ENCODE measurements at regions not wholly inside any gene's neighbourhood (a gene's known extent, or its start where the extent isn't known, plus 50 kb on each side); places are given as distances from the start of the nearest gene placed in this dataset.
A peak's percentile ranks its signal among the peaks of the same experiment; 100 is the strongest.

GRCh38 chr2:12169721-12170120 is 423.3 kb downstream of the LPIN1 start:
- peak; percentile 58 to 79 for ATAC-seq
- intact Hi-C loops (cut with DNase I): loop anchor here (5.0 to 10.0 kb wide), 2 partner anchors 305 to 838 kb away; no protein-coding TSS in a partner anchor
- peak; percentile 62 for DNase-seq

GRCh38 chr2:12170121-12170520 is 423.7 kb downstream of the LPIN1 start:
- intact Hi-C loops (cut with DNase I): loop anchor here in 1 of 2 donors (10.0 kb wide), 1 partner anchor 305 kb away; no protein-coding TSS in a partner anchor
- ATAC-seq (peak in 1 of 2 donors; percentile 28), DNase-seq (no peak)

GRCh38 chr2:12173271-12173942 is 427.0 kb downstream of the LPIN1 start:
- DNase-seq (no peak), ATAC-seq (no peak)
- intact Hi-C loops (cut with DNase I): loop anchor here in 1 of 2 donors (10.0 kb wide), 1 partner anchor 309 kb away; no protein-coding TSS in a partner anchor

- DNase-seq: no peak
- intact Hi-C loops (cut with DNase I): loop anchor here in 1 of 2 donors (10.0 kb wide), 1 partner anchor 309 kb away; no protein-coding TSS in a partner anchor
- no peak for ATAC-seq
Measured at GRCh38 chr2:12173943-12174340, 427.5 kb downstream of the LPIN1 start.

- intact Hi-C loops (cut with DNase I): loop anchor here in 1 of 2 donors (10.0 kb wide), 1 partner anchor 311 kb away; no protein-coding TSS in a partner anchor
Measured at GRCh38 chr2:12175323-12175722, 428.9 kb downstream of the LPIN1 start.

GRCh38 chr2:12176623-12177454 is 430.4 kb downstream of the LPIN1 start:
- peak; percentile 43 for DNase-seq
- peak; percentile 62 to 91 for ATAC-seq
- intact Hi-C loops (cut with DNase I): loop anchor here in 1 of 2 donors (10.0 kb wide), 1 partner anchor 312 kb away; no protein-coding TSS in a partner anchor

More at GRCh38 chr2:12175323-12175722, 428.9 kb downstream of the LPIN1 start:
- ATAC-seq: no peak
- DNase-seq: no peak

GRCh38 chr2:12177455-12178288 is 431.2 kb downstream of the LPIN1 start:
- ATAC-seq (peak; percentile 37 to 76), DNase-seq (no peak)
- intact Hi-C loops (cut with DNase I): loop anchor here in 1 of 2 donors (10.0 kb wide), 1 partner anchor 313 kb away; no protein-coding TSS in a partner anchor

- intact Hi-C loops (cut with DNase I): loop anchor here in 1 of 2 donors (10.0 kb wide), 1 partner anchor 314 kb away; no protein-coding TSS in a partner anchor
- no peak for ATAC-seq
- DNase-seq: no peak
Measured at GRCh38 chr2:12178289-12179080, 432.1 kb downstream of the LPIN1 start.

GRCh38 chr2:12180031-12180430 is 433.6 kb downstream of the LPIN1 start:
- DNase-seq: no peak
- intact Hi-C loops (cut with DNase I): no loop called here
- ATAC-seq: no peak

GRCh38 chr2:12183032-12183645 is 436.7 kb downstream of the LPIN1 start:
- ATAC-seq (no peak), DNase-seq (no peak)
- intact Hi-C loops (cut with DNase I): no loop called here

- DNase-seq (no peak), ATAC-seq (peak in 1 of 2 donors; percentile 56)
- intact Hi-C loops (cut with DNase I): no loop called here
Measured at GRCh38 chr2:12192762-12193161, 446.3 kb downstream of the LPIN1 start.

- ATAC-seq (no peak), DNase-seq (no peak)
- intact Hi-C loops (cut with DNase I): no loop called here
Measured at GRCh38 chr2:12194968-12195367, 448.5 kb downstream of the LPIN1 start.

GRCh38 chr2:12196495-12196894 is 450.1 kb downstream of the LPIN1 start:
- ATAC-seq (no peak), DNase-seq (no peak)
- intact Hi-C loops (cut with DNase I): no loop called here

GRCh38 chr2:12197133-12197532 is 450.7 kb downstream of the LPIN1 start:
- DNase-seq: no peak
- intact Hi-C loops (cut with DNase I): no loop called here

GRCh38 chr2:12199491-12200211 is 453.2 kb downstream of the LPIN1 start:
- ATAC-seq (peak in 1 of 2 donors; percentile 33), DNase-seq (no peak)
- intact Hi-C loops (cut with DNase I): no loop called here

More at GRCh38 chr2:12197133-12197532, 450.7 kb downstream of the LPIN1 start:
- no peak for ATAC-seq

GRCh38 chr2:12201369-12201768 is 454.9 kb downstream of the LPIN1 start:
- DNase-seq: no peak
- ATAC-seq: no peak
- intact Hi-C loops (cut with DNase I): no loop called here
